Glutamatergic neuron (in vitro differentiated cells): ENCODE measurements at regions not wholly inside any gene's neighbourhood (a gene's known extent, or its start where the extent isn't known, plus 50 kb on each side); places are given as distances from the start of the nearest gene placed in this dataset.

Experiments
- DNase-seq: peaks from one replicate; pipeline ENCODE4 v3.0.0; 2022
- H3K27ac Mint-ChIP-seq: one replicate; pipeline ENCODE4 v1.8.0; 2020; ENCODE audit warnings: mild to moderate bottlenecking, mixed read lengths, inconsistent platforms; ENCODE audit not compliant: unreplicated experiment
- H3K27me3 Mint-ChIP-seq: one replicate; pipeline ENCODE4 v1.8.0; 2020; ENCODE audit warnings: mild to moderate bottlenecking, moderate library complexity, mixed read lengths, inconsistent platforms; ENCODE audit not compliant: unreplicated experiment
- H3K36me3 Mint-ChIP-seq: one replicate; pipeline ENCODE4 v1.8.0; 2020; ENCODE audit warnings: mild to moderate bottlenecking, mixed read lengths, inconsistent platforms; ENCODE audit not compliant: unreplicated experiment
- H3K4me1 Mint-ChIP-seq: one replicate; pipeline ENCODE4 v1.8.0; 2020; ENCODE audit warnings: mild to moderate bottlenecking, low read depth, mixed read lengths, inconsistent platforms; ENCODE audit not compliant: unreplicated experiment
- H3K4me3 Mint-ChIP-seq: one replicate; pipeline ENCODE4 v1.8.0; 2020; ENCODE audit warnings: mild to moderate bottlenecking, mixed read lengths, inconsistent platforms; ENCODE audit not compliant: unreplicated experiment
- H3K9me3 Mint-ChIP-seq: one replicate; pipeline ENCODE4 v1.8.0; 2020; ENCODE audit warnings: mild to moderate bottlenecking, moderate library complexity, mixed read lengths, inconsistent platforms; ENCODE audit not compliant: unreplicated experiment
- TF ChIP-seq, protein P1 (sequence below): fragments of 200-600 bp; sonication (generic); IDR thresholded peaks from one replicate; pipeline ENCODE4 v1.5.0; 2021; ENCODE audit not compliant: partially characterized antibody, unreplicated experiment

DNA sequence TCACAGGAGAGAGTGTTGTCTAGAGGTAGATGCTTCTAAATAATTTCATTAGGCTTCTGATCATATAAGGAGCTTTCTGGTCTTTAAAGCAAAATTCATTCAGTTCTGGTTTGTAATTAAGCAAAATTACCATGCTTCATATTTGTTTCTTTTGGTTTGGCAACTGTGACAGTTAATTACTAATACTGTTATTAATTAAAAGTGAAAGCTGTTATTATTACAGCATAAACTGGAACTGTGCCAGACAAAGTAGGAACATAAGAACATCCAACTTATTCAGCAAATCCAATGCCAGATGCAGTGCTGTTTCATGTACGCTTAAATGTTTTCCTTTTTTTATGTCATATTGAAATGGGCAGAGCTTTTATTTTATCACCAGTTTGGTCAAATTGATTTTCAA lies 70.4 kb upstream of the DAB2 start:
- Mint-ChIP-seq H3K36me3 (no peaks in the 10 kb centered on the region), H3K4me3 (no peak overlapping the region)

GRCh38 chr5:39494534-39494933 lies 69.8 kb upstream of the DAB2 start:
- no peaks in the 10 kb centered on the region for H3K27me3 Mint-ChIP-seq
- no peak overlapping the region for H3K4me3 Mint-ChIP-seq
- H3K27ac Mint-ChIP-seq = no peak overlapping the region
- no peaks in the 10 kb centered on the region for H3K4me1 Mint-ChIP-seq
- H3K9me3 Mint-ChIP-seq = no peaks in the 10 kb centered on the region
- TF ChIP-seq, protein P1, sequence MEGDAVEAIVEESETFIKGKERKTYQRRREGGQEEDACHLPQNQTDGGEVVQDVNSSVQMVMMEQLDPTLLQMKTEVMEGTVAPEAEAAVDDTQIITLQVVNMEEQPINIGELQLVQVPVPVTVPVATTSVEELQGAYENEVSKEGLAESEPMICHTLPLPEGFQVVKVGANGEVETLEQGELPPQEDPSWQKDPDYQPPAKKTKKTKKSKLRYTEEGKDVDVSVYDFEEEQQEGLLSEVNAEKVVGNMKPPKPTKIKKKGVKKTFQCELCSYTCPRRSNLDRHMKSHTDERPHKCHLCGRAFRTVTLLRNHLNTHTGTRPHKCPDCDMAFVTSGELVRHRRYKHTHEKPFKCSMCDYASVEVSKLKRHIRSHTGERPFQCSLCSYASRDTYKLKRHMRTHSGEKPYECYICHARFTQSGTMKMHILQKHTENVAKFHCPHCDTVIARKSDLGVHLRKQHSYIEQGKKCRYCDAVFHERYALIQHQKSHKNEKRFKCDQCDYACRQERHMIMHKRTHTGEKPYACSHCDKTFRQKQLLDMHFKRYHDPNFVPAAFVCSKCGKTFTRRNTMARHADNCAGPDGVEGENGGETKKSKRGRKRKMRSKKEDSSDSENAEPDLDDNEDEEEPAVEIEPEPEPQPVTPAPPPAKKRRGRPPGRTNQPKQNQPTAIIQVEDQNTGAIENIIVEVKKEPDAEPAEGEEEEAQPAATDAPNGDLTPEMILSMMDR = no peak
- DNase-seq = no peak
- H3K36me3 Mint-ChIP-seq = no peaks in the 10 kb centered on the region

More for the DNA sequence above, 70.4 kb upstream of the DAB2 start:
- Mint-ChIP-seq H3K9me3 (no peaks in the 10 kb centered on the region), H3K4me1 (no peaks in the 10 kb centered on the region), H3K27me3 (no peaks in the 10 kb centered on the region), H3K27ac (no peak overlapping the region)
- no peak for DNase-seq
- TF ChIP-seq, protein P1 = no peak

- Mint-ChIP-seq H3K9me3 (no peaks in the 10 kb centered on the region), H3K4me1 (no peaks in the 10 kb centered on the region), H3K36me3 (no peaks in the 10 kb centered on the region), H3K27me3 (no peaks in the 10 kb centered on the region), H3K4me3 (no peak overlapping the region), H3K27ac (no peak overlapping the region)
- TF ChIP-seq, protein P1 = no peak
- no peak for DNase-seq
Observed at GRCh38 chr5:39494107-39494510, 69.3 kb upstream of the DAB2 start.

GRCh38 chr5:39491210-39491609 lies 66.4 kb upstream of the DAB2 start:
- Mint-ChIP-seq H3K9me3 (no peaks in the 10 kb centered on the region), H3K4me3 (no peak overlapping the region), H3K36me3 (no peaks in the 10 kb centered on the region), H3K27me3 (no peaks in the 10 kb centered on the region), H3K27ac (no peak overlapping the region), H3K4me1 (no peaks in the 10 kb centered on the region)
- DNase-seq = no peak
- TF ChIP-seq, protein P1 = no peak

GRCh38 chr5:39489263-39489662 lies 64.5 kb upstream of the DAB2 start:
- Mint-ChIP-seq H3K27me3 (no peaks in the 10 kb centered on the region), H3K36me3 (no peaks in the 10 kb centered on the region), H3K27ac (no peak overlapping the region), H3K9me3 (no peaks in the 10 kb centered on the region), H3K4me1 (no peaks in the 10 kb centered on the region), H3K4me3 (no peak overlapping the region)
- TF ChIP-seq, protein P1 = no peak
- DNase-seq = no peak
